B cell (primary cell): ENCODE measurements at regions not wholly inside any gene's neighbourhood (a gene's known extent, or its start where the extent isn't known, plus 50 kb on each side); places are given as distances from the start of the nearest gene placed in this dataset.

Source experiments
- ATAC-seq: fragments of 200-7000 bp; cut with Tn5 transposase; one replicate; pipeline ENCODE4 v1.10.0; 2021; ENCODE audit warnings: low read depth, mild to moderate bottlenecking, moderate number of reproducible peaks, moderate library complexity
- CTCF ChIA-PET: fragments of 350-600 bp; sonication (Branson Sonifier 250); formaldehyde crosslinking; loops from one replicate; lab custom pipeline; 2021; ENCODE audit warnings: antibody characterized with exemption, inconsistent platforms; lab: Charles Lee
- POLR2A ChIA-PET: fragments of 350-600 bp; sonication (Branson Sonifier 250); formaldehyde crosslinking; loops from one replicate; lab custom pipeline; 2021; ENCODE audit warnings: antibody characterized with exemption; lab: Charles Lee
- DNase-seq: peaks from one replicate; pipeline ENCODE4 v3.0.0; 2013
- H2AFZ ChIP-seq: 2 replicates; pipeline ENCODE4 v1.6.1; 2012; ENCODE audit warnings: mild to moderate bottlenecking, low read depth, low read length; ENCODE audit not compliant: insufficient read depth, poor library complexity, severe bottlenecking
- H3K27ac ChIP-seq, 2 donors: 1 replicate in 1 of 2; 2 replicates in 1 of 2; pipeline ENCODE4 v1.5.1; 2012 to 2013; ENCODE audit warnings: low read length in 2 of 2, mild to moderate bottlenecking in 2 of 2, moderate library complexity in 1 of 2
- H3K27me3 ChIP-seq, 4 experiments: fragments of 200-600 bp in 1 of 4; sonication (generic) in 1 of 4; replicated peaks in 1 of 4; 1 replicate in 2 of 4; 2 replicates in 2 of 4; pipeline versions ENCODE4 v1.6.1 to v1.7.0; 2013 to 2016; ENCODE audit warnings: low read length in 3 of 4, mild to moderate bottlenecking in 2 of 4, mixed read lengths in 1 of 4, moderate library complexity in 1 of 4; ENCODE audit not compliant: insufficient read depth in 4 of 4, control insufficient read depth in 3 of 4; ENCODE audit errors: control extremely low read depth in 1 of 4
- H3K36me3 ChIP-seq, 2 experiments: replicated peaks in 1 of 2; 1 replicate in 1 of 2; 2 replicates in 1 of 2; pipeline versions ENCODE4 v1.6.1 to v1.7.1; 2013; ENCODE audit warnings: low read length in 1 of 2; ENCODE audit not compliant: insufficient read depth in 2 of 2, control insufficient read depth in 1 of 2; ENCODE audit errors: control extremely low read depth in 1 of 2, extremely low read depth in 1 of 2
- H3K4me1 ChIP-seq, 2 donors: fragments of 200-600 bp in 1 of 2; sonication (generic) in 1 of 2; 1 replicate in 1 of 2; 2 replicates in 1 of 2; pipeline versions ENCODE4 v1.5.1 to v1.6.1; 2013 to 2017; ENCODE audit warnings: low read length in 2 of 2; ENCODE audit not compliant: control insufficient read depth in 2 of 2, insufficient read depth in 2 of 2
- H3K4me2 ChIP-seq: replicated peaks from 2 replicates; pipeline ENCODE3; 2012; ENCODE audit warnings: mild to moderate bottlenecking, low read depth, low read length; ENCODE audit not compliant: poor library complexity, severe bottlenecking
- H3K4me3 ChIP-seq, 5 experiments: fragments of 200-600 bp in 1 of 5; sonication (generic) in 1 of 5; 1 replicate in 3 of 5; 2 replicates in 2 of 5; pipeline versions ENCODE4 v1.5.1 to v1.7.0; 2011 to 2016; ENCODE audit warnings: low read length in 4 of 5, mild to moderate bottlenecking in 4 of 5, low read depth in 2 of 5, control low read depth in 1 of 5, moderate library complexity in 1 of 5; ENCODE audit not compliant: insufficient read depth in 1 of 5; ENCODE audit errors: control extremely low read depth in 1 of 5, extremely low read depth in 1 of 5
- H3K79me2 ChIP-seq: fragments of 200-600 bp; sonication (generic); one replicate; pipeline ENCODE4 v1.6.0; 2016; ENCODE audit warnings: low read length; ENCODE audit not compliant: control insufficient read depth, insufficient read depth
- H3K9ac ChIP-seq: fragments of 200-600 bp; sonication (generic); 2 replicates; pipeline ENCODE4 v1.6.1; 2017; ENCODE audit warnings: mild to moderate bottlenecking, low read length, moderate library complexity
- H3K9me3 ChIP-seq, 3 donors: one replicate each; pipeline versions ENCODE4 v1.6.1 to v1.7.1; 2013; ENCODE audit warnings: low read length in 2 of 3; ENCODE audit not compliant: control insufficient read depth in 2 of 3, insufficient read depth in 1 of 3; ENCODE audit errors: control extremely low read depth in 1 of 3
- H4K20me1 ChIP-seq: 2 replicates; pipeline ENCODE4 v1.6.0; 2012; ENCODE audit warnings: mild to moderate bottlenecking, low read length; ENCODE audit not compliant: insufficient read depth, control insufficient read depth, poor library complexity, severe bottlenecking
- H3K27ac Mint-ChIP-seq: one replicate; pipeline ENCODE4 v1.8.0; 2021; ENCODE audit warnings: mixed read lengths
- H3K27me3 Mint-ChIP-seq: one replicate; pipeline ENCODE4 v1.8.0; 2021; ENCODE audit warnings: mixed read lengths
- H3K4me1 Mint-ChIP-seq: one replicate; pipeline ENCODE4 v1.8.0; 2021; ENCODE audit warnings: mixed read lengths
- H3K4me3 Mint-ChIP-seq: one replicate; pipeline ENCODE4 v1.8.0; 2021; ENCODE audit warnings: mixed read lengths
- H3K9me3 Mint-ChIP-seq: one replicate; pipeline ENCODE4 v1.8.0; 2022; ENCODE audit warnings: mixed read lengths; ENCODE audit not compliant: insufficient read depth
- EZH2 ChIP-seq: IDR thresholded peaks from 2 replicates; pipeline ENCODE4 v1.6.1; 2012; ENCODE audit warnings: borderline replicate concordance, low read depth, mild to moderate bottlenecking, moderate library complexity, low read length; ENCODE audit not compliant: insufficient read depth, poor library complexity, severe bottlenecking
- WGBS: methylation state at CpG from one replicate; pipeline ENCODE4 v1.1.5; 2013; ENCODE audit warnings: missing lambda C conversion rate; ENCODE audit not compliant: insufficient coverage; 5-methylcytosine and 5-hydroxymethylcytosine counted together
- intact Hi-C: fragments of 100-400 bp; cut with micrococcal nuclease; formaldehyde crosslinking; loops from one replicate; pipeline ENCODE4 v1.10.0; 2022
- TF ChIP-seq, protein P1 (sequence below): fragments of 200-600 bp; IDR thresholded peaks from one replicate; pipeline ENCODE4 v1.8.0; 2022; ENCODE audit warnings: antibody characterized with exemption, mild to moderate bottlenecking

DNA sequence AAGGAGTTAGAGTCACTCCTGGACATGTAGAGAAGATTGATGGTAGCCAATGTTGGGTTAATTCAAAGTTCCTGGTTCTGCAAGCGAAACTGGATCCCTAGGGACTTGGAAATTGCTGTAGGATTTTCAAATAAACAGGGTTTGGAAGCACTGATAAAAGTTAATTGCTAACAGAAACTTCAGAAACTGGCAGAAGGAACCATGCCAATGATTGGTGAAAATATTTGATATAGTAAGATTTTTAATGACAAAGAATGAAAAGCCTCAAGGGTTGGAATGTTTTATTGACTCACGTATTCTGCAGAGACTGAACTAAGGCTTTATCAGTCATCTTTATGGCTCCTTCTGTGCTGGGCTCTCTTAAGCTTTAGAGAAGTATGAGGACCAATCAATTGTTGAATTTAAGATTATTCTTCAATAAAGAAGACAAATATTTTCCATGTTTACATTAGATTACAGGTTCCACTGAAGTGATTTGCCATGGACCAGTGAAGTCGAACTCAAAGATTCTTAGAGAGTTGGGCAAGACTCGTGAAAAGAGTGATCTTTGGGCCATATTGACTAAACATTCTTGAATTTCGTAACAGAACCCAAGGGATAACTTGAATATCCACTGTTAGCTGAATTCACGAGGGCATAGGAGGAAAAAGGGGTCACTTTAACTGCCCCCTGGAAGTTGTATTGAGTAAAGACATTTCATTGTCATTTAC lies 371.4 kb downstream of the HDGFL1 start:
- H3K27ac ChIP-seq: no peak overlapping the region
- no peaks in the 10 kb centered on the region for H3K4me1 ChIP-seq
- CTCF ChIA-PET: no interaction called here
- 86% methylated on average over 5 of the region's 6 CpGs for WGBS
- H4K20me1 ChIP-seq: no peaks in the 10 kb centered on the region
- H3K4me2 ChIP-seq: no peak overlapping the region
- POLR2A ChIA-PET: no interaction called here
- H3K36me3 ChIP-seq: no peaks in the 10 kb centered on the region
- DNase-seq: no peak
- no peak overlapping the region for H3K4me3 ChIP-seq
- H3K4me1 Mint-ChIP-seq: no peaks in the 10 kb centered on the region
- peaks cover 0 to 4% (median 0%) of the 10 kb centered on the region in 3 donors for H3K9me3 ChIP-seq
- H3K4me3 Mint-ChIP-seq: no peak overlapping the region
- H2AFZ ChIP-seq: no peak overlapping the region
- H3K9me3 Mint-ChIP-seq: peaks cover 2% of the 10 kb centered on the region
- H3K27me3 ChIP-seq: no peaks in the 10 kb centered on the region
- ATAC-seq: no peak
- TF ChIP-seq, protein P1, sequence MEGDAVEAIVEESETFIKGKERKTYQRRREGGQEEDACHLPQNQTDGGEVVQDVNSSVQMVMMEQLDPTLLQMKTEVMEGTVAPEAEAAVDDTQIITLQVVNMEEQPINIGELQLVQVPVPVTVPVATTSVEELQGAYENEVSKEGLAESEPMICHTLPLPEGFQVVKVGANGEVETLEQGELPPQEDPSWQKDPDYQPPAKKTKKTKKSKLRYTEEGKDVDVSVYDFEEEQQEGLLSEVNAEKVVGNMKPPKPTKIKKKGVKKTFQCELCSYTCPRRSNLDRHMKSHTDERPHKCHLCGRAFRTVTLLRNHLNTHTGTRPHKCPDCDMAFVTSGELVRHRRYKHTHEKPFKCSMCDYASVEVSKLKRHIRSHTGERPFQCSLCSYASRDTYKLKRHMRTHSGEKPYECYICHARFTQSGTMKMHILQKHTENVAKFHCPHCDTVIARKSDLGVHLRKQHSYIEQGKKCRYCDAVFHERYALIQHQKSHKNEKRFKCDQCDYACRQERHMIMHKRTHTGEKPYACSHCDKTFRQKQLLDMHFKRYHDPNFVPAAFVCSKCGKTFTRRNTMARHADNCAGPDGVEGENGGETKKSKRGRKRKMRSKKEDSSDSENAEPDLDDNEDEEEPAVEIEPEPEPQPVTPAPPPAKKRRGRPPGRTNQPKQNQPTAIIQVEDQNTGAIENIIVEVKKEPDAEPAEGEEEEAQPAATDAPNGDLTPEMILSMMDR: no peak
- TF ChIP-seq EZH2: no peak
- H3K79me2 ChIP-seq: no peaks in the 10 kb centered on the region
- no peaks in the 10 kb centered on the region for H3K27me3 Mint-ChIP-seq
- intact Hi-C loops: no loop called here
- no peak overlapping the region for H3K9ac ChIP-seq
- H3K27ac Mint-ChIP-seq: no peak overlapping the region

- Histone ChIP-seq H2AFZ (no peak overlapping the region), H3K36me3 (no peaks in the 10 kb centered on the region), H3K4me1 (no peaks in the 10 kb centered on the region), H3K9me3 (peaks cover 0 to 4% (median 0%) of the 10 kb centered on the region in 3 donors), H3K4me3 (no peak overlapping the region), H3K79me2 (no peaks in the 10 kb centered on the region), H4K20me1 (no peaks in the 10 kb centered on the region), H3K27me3 (no peaks in the 10 kb centered on the region), H3K27ac (no peak overlapping the region), H3K9ac (no peak overlapping the region), H3K4me2 (no peak overlapping the region)
- TF ChIP-seq EZH2: no peak
- TF ChIP-seq, protein P1: no peak
- intact Hi-C loops: no loop called here
- POLR2A ChIA-PET: no interaction called here
- WGBS: no CpG with 5 or more reads among the region's 2 CpGs
- DNase-seq: no peak
- CTCF ChIA-PET: no interaction called here
- Mint-ChIP-seq H3K27me3 (no peaks in the 10 kb centered on the region), H3K9me3 (peaks cover 2% of the 10 kb centered on the region), H3K4me3 (no peak overlapping the region), H3K27ac (no peak overlapping the region), H3K4me1 (no peaks in the 10 kb centered on the region)
- ATAC-seq: no peak
Measured at GRCh38 chr6:22942403-22942802, 373.0 kb downstream of the HDGFL1 start.
